IPS-NIHi11 (cell line): ENCODE measurements at regions not wholly inside any gene's neighbourhood (a gene's known extent, or its start where the extent isn't known, plus 50 kb on each side); places are given as distances from the start of the nearest gene placed in this dataset.
"Not testable (repeated sequence)": the region's sequence is repeated elsewhere in the genome, so short reads cannot be mapped to it uniquely, and the experiment has no call there.

Source experiments
- DNase-seq: peaks from one replicate; pipeline ENCODE4 v3.0.0; 2012; ENCODE audit warnings: mixed read lengths, low spot score

GRCh38 chr3:16077146-16077545 lies 97.3 kb upstream of the GALNT15 start:
- not testable (repeated sequence) for DNase-seq

GRCh38 chr3:16077681-16078080 lies 96.8 kb upstream of the GALNT15 start:
- DNase-seq = not testable (repeated sequence)

- no peak for DNase-seq
Observed at GRCh38 chr3:16079519-16079918, 95.0 kb upstream of the GALNT15 start.

- DNase-seq = no peak
Observed at GRCh38 chr3:16081661-16082060, 92.8 kb upstream of the GALNT15 start.

- DNase-seq = no peak
Observed at GRCh38 chr3:16084887-16085286, 89.6 kb upstream of the GALNT15 start.

- no peak for DNase-seq
Observed at GRCh38 chr3:16085410-16085809, 89.1 kb upstream of the GALNT15 start.

- no peak for DNase-seq
Observed at GRCh38 chr3:16085884-16086608, 88.4 kb upstream of the GALNT15 start.

- DNase-seq = peak; percentile 34
Observed at GRCh38 chr3:16086690-16087089, 87.8 kb upstream of the GALNT15 start.

GRCh38 chr3:16088496-16088895 lies 86.0 kb upstream of the GALNT15 start:
- DNase-seq = no peak

- DNase-seq = no peak
Observed at GRCh38 chr3:16089521-16089920, 85.0 kb upstream of the GALNT15 start.

GRCh38 chr3:16090024-16090423 lies 84.5 kb upstream of the GALNT15 start:
- no peak for DNase-seq

GRCh38 chr3:16090706-16091105 lies 83.8 kb upstream of the GALNT15 start:
- no peak for DNase-seq

- no peak for DNase-seq
Observed at GRCh38 chr3:16092923-16093322, 81.6 kb upstream of the GALNT15 start.

- no peak for DNase-seq
Observed at GRCh38 chr3:16101295-16102186, 72.9 kb upstream of the GALNT15 start.

- DNase-seq = no peak
Observed at GRCh38 chr3:16102187-16102561, 72.3 kb upstream of the GALNT15 start.

GRCh38 chr3:16102905-16103364 lies 71.5 kb upstream of the GALNT15 start:
- DNase-seq = no peak

GRCh38 chr3:16103472-16103871 lies 71.0 kb upstream of the GALNT15 start:
- DNase-seq = no peak

- DNase-seq = no peak
Observed at GRCh38 chr3:16104156-16104555, 70.3 kb upstream of the GALNT15 start.

GRCh38 chr3:16106050-16106449 lies 68.4 kb upstream of the GALNT15 start:
- DNase-seq = no peak

- DNase-seq = no peak
Observed at GRCh38 chr3:16108424-16108823, 66.1 kb upstream of the GALNT15 start.

- no peak for DNase-seq
Observed at GRCh38 chr3:16109929-16110328, 64.6 kb upstream of the GALNT15 start.

GRCh38 chr3:16112910-16113504 lies 61.5 kb upstream of the GALNT15 start:
- no peak for DNase-seq

GRCh38 chr3:16113704-16114103 lies 60.8 kb upstream of the GALNT15 start:
- no peak for DNase-seq
